ENCODE measurements at regions not wholly inside any gene's neighbourhood (a gene's known extent, or its start where the extent isn't known, plus 50 kb on each side); places are given as distances from the start of the nearest gene placed in this dataset.

GRCh38 chr1:82268826-82269225 lies 468.1 kb downstream of the ADGRL2 start:
- Histone ChIP-seq H3K9me3 (ENCODE audit: control insufficient read depth, insufficient read depth, low read length) (no peaks in the 10 kb centered on the region; the same call in 1 of the 2 replicates), H3K9me2 (replicated peaks; ENCODE audit: control insufficient read depth, low read length) (no peaks in the 10 kb centered on the region), H3K4me3 (ENCODE audit: low read length) (no peak overlapping the region), H3K79me2 (ENCODE audit: control insufficient read depth, low read length) (no peaks in the 10 kb centered on the region), H3F3A (ENCODE audit: control insufficient read depth, insufficient read depth) (no peaks in the 10 kb centered on the region), H3K36me3 (ENCODE audit: control insufficient read depth, low read length) (no peaks in the 10 kb centered on the region), H3K4me1 (ENCODE audit: control insufficient read depth, low read length) (no peaks in the 10 kb centered on the region), H3K27ac (ENCODE audit: low read depth, low read length) (no peak overlapping the region), H4K20me1 (ENCODE audit: control insufficient read depth, insufficient read depth, low read depth, low read length) (no peaks in the 10 kb centered on the region), H3K27me3 (ENCODE audit: control insufficient read depth, low read length) (no peaks in the 10 kb centered on the region), H3K4me2 (ENCODE audit: low read length) (no peak overlapping the region)
- no peak for TF ChIP-seq CTCF (IDR thresholded peaks at IDR 0.05; ENCODE audit: low read depth, low read length, poor library complexity, severe bottlenecking)
- TF ChIP-seq EZH2phosphoT487 (IDR thresholded peaks at IDR 0.05; ENCODE audit: borderline replicate concordance, low read length), result no peak

GRCh38 chr1:82266351-82266750 lies 465.6 kb downstream of the ADGRL2 start:
- Histone ChIP-seq H3K27me3 (ENCODE audit: control insufficient read depth, low read length) (no peaks in the 10 kb centered on the region), H3K4me3 (ENCODE audit: low read length) (no peak overlapping the region), H3F3A (ENCODE audit: control insufficient read depth, insufficient read depth) (no peaks in the 10 kb centered on the region), H3K4me2 (ENCODE audit: low read length) (no peak overlapping the region), H3K79me2 (ENCODE audit: control insufficient read depth, low read length) (no peaks in the 10 kb centered on the region), H3K9me2 (replicated peaks; ENCODE audit: control insufficient read depth, low read length) (no peaks in the 10 kb centered on the region), H3K4me1 (ENCODE audit: control insufficient read depth, low read length) (no peaks in the 10 kb centered on the region), H3K36me3 (ENCODE audit: control insufficient read depth, low read length) (no peaks in the 10 kb centered on the region), H3K27ac (ENCODE audit: low read depth, low read length) (no peak overlapping the region), H4K20me1 (ENCODE audit: control insufficient read depth, insufficient read depth, low read depth, low read length) (no peaks in the 10 kb centered on the region), H3K9me3 (ENCODE audit: control insufficient read depth, insufficient read depth, low read length) (no peaks in the 10 kb centered on the region; the same call in 1 of the 2 replicates)
- TF ChIP-seq CTCF (IDR thresholded peaks at IDR 0.05; ENCODE audit: low read depth, low read length, poor library complexity, severe bottlenecking) (no peak), EZH2phosphoT487 (IDR thresholded peaks at IDR 0.05; ENCODE audit: borderline replicate concordance, low read length) (no peak)

GRCh38 chr1:82265436-82265835 lies 464.7 kb downstream of the ADGRL2 start:
- no peaks in the 10 kb centered on the region for H3K9me3 ChIP-seq (ENCODE audit: control insufficient read depth, insufficient read depth, low read length)

More at GRCh38 chr1:82265436-82265835, 464.7 kb downstream of the ADGRL2 start:
- Histone ChIP-seq H3K79me2 (ENCODE audit: control insufficient read depth, low read length) (no peaks in the 10 kb centered on the region), H4K20me1 (ENCODE audit: control insufficient read depth, insufficient read depth, low read depth, low read length) (no peaks in the 10 kb centered on the region), H3K9me2 (replicated peaks; ENCODE audit: control insufficient read depth, low read length) (no peaks in the 10 kb centered on the region), H3K36me3 (ENCODE audit: control insufficient read depth, low read length) (no peaks in the 10 kb centered on the region), H3K27ac (ENCODE audit: low read depth, low read length) (no peak overlapping the region), H3K27me3 (ENCODE audit: control insufficient read depth, low read length) (no peaks in the 10 kb centered on the region), H3K4me1 (ENCODE audit: control insufficient read depth, low read length) (no peaks in the 10 kb centered on the region), H3K4me2 (ENCODE audit: low read length) (no peak overlapping the region), H3K4me3 (ENCODE audit: low read length) (no peak overlapping the region), H3F3A (ENCODE audit: control insufficient read depth, insufficient read depth) (no peaks in the 10 kb centered on the region)
- TF ChIP-seq EZH2phosphoT487 (IDR thresholded peaks at IDR 0.05; ENCODE audit: borderline replicate concordance, low read length), result no peak
- TF ChIP-seq CTCF (IDR thresholded peaks at IDR 0.05; ENCODE audit: low read depth, low read length, poor library complexity, severe bottlenecking), result no peak
